ENCODE measurements at regions not wholly inside any gene's neighbourhood (a gene's known extent, or its start where the extent isn't known, plus 50 kb on each side); places are given as distances from the start of the nearest gene placed in this dataset.

- no peak for TF ChIP-seq CTCF (IDR thresholded peaks at IDR 0.05; ENCODE audit: low read depth, low read length, poor library complexity, severe bottlenecking)
- TF ChIP-seq EZH2phosphoT487 (IDR thresholded peaks at IDR 0.05; ENCODE audit: borderline replicate concordance, low read length) = no peak
Measured at GRCh38 chr11:129307162-129307561, 68.5 kb upstream of the BARX2 start.
